HuH-7 (cell line): ENCODE measurements at regions not wholly inside any gene's neighbourhood (a gene's known extent, or its start where the extent isn't known, plus 50 kb on each side); places are given as distances from the start of the nearest gene placed in this dataset.

ENCODE experiments used
- DNase-seq: peaks from one replicate; pipeline ENCODE4 v3.0.0; 2011; ENCODE audit warnings: low spot score

GRCh38 chr11:95690100-95690499, 99.5 kb downstream of the FAM76B start:
- DNase-seq: no peak

DNA sequence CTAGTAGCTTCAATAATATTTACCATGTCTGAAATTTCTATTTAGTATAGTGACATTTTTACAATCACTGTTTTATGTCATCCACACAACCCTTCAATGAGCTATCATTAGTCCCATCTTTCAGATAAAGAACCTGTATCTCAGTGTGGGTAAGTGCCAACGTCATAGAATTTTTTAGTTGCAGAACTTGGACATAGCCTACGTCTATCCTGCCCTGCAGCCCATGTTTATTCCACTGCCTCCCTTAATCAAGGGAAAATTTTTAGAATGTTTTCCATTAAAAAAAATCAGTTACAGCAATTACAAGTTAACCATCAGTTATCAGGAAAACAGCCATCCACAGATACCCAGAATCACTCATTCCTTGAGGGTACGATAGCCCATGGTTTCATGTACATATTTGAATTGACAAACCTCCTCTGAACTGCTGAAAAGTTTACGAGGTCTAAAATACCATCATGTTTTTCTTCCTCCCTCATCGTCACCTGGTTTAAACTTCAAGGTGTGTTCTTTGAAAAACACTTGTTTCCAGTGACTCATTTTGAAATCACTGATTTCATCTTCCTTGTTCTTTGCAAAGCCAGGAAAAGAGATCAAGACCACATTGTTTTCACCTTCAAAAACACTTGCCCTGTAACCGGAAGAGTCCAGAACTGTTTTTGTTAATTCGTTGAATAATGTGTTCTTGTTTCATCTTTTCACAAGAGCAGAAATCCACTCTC, 100.9 kb downstream of the FAM76B start:
- no peak for DNase-seq

- no peak for DNase-seq
Measured at GRCh38 chr11:95688015-95688414, 101.6 kb downstream of the FAM76B start.

DNA sequence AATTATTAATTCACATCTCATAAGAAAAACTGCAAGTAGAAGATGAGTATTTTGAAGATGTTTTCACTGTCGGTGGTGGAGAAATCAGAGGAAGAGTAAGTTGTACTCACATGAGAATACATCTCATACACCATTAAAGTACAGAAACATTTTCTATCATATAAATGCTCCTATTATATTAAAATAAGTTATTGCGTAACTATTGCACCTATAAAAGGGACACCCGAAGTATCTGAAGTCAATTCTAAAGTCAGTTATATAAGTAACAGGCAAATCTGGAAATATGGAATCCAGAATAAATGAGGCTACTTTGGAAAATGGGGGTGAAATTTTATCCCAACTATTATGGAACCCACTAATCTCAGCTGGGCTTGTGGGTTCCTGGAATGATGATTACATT, 103.3 kb downstream of the FAM76B start:
- no peak for DNase-seq

- DNase-seq: no peak
Measured at GRCh38 chr11:95684701-95685100, 104.9 kb downstream of the FAM76B start.

- DNase-seq: no peak
Measured at GRCh38 chr11:95684170-95684569, 105.4 kb downstream of the FAM76B start.

- no peak for DNase-seq
Measured at GRCh38 chr11:95682552-95682951, 107.0 kb downstream of the FAM76B start.

- DNase-seq: no peak
Measured at GRCh38 chr11:95680169-95680929, 109.2 kb downstream of the FAM76B start.

DNA sequence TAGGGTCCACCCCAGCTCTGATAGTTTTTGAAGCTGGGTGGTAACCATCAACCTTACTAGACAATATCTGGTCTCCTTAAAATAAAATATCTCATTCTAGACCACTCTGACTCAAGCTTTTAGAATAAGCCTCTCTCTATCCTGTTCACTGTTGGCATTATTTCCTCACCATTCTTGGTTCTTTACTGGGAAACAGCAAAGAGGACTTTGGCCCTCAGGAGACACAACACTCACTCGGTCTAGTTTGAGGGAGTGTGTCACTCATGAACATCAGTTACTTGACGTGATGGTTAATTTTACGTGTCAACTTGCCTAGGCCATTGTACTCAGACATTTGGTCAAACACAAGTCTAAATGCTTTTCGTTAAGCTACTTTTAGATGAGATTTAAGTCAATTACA, 110.6 kb downstream of the FAM76B start:
- DNase-seq: no peak

- no peak for DNase-seq
Measured at GRCh38 chr11:95676308-95676707, 113.3 kb downstream of the FAM76B start.

- no peak for DNase-seq
Measured at GRCh38 chr11:95675585-95675984, 114.0 kb downstream of the FAM76B start.

GRCh38 chr11:95674657-95675358, 114.8 kb downstream of the FAM76B start:
- DNase-seq: no peak

GRCh38 chr11:95671768-95672167, 117.8 kb downstream of the FAM76B start:
- DNase-seq: no peak

DNA sequence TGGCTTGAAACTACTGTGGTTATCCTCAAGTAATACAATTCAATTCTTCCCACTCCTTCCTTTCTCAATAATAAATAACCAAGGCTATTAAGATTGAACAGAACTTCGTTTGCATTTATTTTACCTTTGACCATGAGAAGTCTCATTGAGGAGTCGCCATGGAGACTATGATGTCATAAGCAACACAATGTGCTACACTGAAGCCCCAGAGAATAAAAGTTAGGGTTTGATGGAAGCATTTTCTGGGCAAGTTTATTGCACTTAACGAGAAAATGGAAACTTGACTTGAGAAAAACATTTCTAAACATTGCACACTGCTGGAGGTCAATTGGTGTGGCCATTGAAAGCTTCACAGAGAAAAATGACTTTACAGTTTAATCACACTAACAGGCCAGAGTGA, 121.5 kb downstream of the FAM76B start:
- no peak for DNase-seq

DNA sequence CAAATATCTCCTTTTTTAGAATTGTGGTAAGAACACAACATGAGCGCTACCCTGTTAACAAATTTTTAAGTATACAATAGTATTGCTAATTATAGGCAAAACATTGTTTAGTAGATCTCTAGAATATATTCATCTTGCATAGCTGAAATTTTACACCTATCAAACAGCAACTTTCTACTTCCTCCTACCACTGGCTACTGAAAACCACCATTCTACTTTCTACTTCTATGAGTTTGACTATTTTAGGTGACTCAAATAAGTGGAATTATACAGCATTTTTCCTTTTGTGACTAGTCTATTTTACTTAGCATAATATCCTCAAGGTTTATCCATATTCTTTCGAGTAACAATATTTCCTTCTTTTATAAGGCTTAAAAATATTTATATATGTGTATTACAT, 128.4 kb downstream of the FAM76B start:
- no peak for DNase-seq

GRCh38 chr11:95660038-95660437, 129.5 kb downstream of the FAM76B start:
- no peak for DNase-seq

DNA sequence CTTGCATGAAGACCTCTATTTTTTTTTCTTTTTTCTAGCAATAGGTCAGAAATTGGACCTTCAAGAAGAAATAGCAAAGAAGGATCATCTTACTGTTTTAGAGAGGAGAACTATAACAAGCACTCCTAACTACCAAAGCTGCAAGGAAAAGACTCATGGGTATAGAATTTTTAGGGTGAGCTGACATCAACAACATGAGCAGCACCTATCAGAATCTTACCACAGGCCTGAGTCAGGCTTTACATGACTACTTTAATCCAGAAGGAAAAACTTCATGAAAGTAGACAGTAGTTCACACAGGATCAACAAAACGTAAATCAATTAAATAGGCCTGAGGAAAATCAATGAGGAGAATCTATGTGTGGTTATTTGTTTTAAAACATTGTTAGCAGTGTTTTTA, 130.5 kb downstream of the FAM76B start:
- DNase-seq: no peak

DNA sequence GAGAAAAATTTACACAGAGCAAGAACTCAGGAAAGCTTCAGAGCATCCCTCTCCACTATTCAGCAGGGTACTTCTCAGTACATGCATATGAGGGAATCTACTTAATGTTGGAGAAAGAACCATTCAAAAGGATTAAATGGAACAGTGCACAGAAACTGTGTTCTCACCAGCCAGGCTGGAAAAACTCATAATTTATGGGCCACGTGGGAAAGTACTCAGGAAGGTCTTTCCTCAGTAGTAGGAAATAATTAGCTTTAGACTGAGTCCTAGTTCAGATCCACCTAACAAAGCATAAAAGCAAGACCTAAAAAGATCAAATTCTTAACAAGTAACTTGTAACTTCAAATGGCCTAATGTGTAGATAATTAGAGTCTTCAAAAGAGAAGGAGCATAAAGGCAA, 134.0 kb downstream of the FAM76B start:
- no peak for DNase-seq

GRCh38 chr11:95653680-95654079, 135.9 kb downstream of the FAM76B start:
- no peak for DNase-seq

DNA sequence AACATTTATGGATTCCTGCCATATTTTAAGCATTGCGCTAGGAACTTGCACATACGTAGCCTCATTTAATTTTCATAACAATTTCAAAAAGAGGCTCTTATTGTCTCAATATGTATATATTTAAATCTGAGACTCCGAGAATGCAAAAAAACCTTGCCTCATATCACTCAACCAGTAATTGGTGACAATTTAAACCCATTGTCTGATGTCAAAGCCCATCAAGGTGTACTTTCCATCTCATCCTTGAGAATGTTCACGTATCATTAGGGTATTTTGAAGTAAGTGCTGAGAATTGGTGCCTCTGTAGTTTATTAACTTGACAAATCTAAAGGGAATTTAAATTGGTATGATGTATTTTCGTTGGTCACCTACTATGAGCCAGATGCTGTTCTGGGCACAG, 136.5 kb downstream of the FAM76B start:
- no peak for DNase-seq

DNA sequence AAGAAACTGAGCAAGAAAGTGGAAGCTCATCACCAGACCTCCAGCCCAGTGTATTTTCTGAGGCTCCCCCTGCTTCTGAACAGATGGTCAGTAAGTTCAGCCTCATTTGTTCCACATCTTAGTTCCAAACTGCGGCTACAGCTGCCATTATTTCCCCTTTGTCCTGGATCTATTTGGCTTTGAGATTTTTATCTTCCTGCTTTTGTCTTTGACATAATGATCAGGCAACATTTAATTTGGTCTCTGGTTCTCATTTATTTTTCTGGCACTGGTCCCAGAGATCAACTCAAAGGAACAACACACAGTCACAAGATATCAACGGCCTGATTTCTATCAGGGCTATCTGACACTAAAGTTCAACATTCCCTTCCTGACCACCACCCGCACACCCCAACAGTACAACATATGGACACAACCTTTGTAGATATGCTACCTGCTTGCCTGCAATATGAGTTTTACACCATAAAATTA, 137.5 kb downstream of the FAM76B start:
- DNase-seq: no peak

DNA sequence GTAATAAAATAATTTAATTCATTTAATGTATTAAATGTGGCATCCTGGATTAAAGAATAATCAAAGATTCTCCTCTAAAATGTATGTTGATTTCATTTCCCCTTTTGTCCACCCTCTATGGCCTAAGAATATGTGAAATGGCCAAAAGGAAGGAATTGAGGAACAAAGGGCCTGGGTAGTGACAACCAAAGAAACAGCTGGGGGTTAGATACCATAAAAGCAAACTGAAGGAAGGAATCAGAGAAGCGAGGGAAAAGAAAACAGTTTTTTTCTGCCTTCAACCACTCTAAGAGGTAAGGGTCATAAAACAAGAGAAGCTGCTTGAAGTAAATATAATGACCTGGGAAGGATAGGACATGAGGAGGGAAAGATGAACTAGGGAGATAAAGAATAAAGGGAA, 139.3 kb downstream of the FAM76B start:
- DNase-seq: no peak

DNA sequence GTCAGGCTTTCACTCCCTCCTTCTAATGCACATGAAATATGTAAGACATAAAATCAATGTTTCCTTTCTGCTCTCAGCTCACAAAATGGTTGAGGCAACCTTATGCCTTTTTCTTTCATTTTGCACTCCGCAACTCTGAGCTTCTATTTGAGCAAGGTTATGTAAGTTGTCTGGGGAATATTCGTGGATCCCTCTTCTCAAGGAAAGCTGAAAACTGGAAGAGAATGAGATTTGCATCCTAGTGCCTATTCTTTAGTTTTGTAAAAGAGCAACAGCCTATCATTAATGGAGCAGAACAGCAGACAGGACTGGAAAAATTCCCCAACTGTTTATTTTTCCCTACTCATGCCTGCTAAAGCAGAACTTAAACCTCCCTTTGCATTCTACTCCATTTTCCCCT, 141.7 kb downstream of the FAM76B start:
- no peak for DNase-seq
